ENCODE measurements at regions not wholly inside any gene's neighbourhood (a gene's known extent, or its start where the extent isn't known, plus 50 kb on each side); places are given as distances from the start of the nearest gene placed in this dataset.

DNA sequence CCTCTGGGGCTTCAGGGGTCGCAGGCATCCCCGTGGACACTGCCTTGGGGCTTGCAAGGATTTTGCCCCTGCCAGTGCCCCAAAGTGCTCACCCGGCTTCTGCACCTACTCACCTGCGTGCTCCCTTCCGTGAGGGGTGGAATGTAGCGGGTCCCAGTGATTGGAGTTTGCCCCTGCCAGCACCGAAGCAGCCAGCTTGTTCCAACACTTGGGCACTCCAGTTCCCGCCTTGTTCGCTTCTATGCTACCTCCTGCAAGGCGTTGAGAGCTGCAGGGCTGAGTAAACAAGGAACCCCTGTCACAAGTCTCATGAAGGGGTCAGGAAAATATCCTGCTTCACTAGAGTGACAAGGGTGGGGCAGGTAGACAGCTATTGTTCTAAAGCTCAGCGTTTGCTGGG lies 631.5 kb downstream of the EPHA4 start:
- Mint-ChIP-seq H3K27ac (no peak overlapping the region), H3K36me3 (ENCODE audit: insufficient read depth in 1 of 3, low read depth in 3 of 3) (peaks cover 0 to 7% (median 0%) of the 10 kb centered on the region in 3 experiments; a peak in 2 of 7 replicates), H3K4me3 (no peak overlapping the region), H3K4me1 (peaks cover 7 to 10% of the 10 kb centered on the region in 2 experiments), H3K9me3 (peaks cover 5 to 11% of the 10 kb centered on the region in 2 experiments; a peak in 4 of 5 replicates), H3K27me3 (ENCODE audit: low read depth) (peaks cover 3% of the 10 kb centered on the region; the same call in 1 of the 2 replicates)
- no peak overlapping the region for H3K4me2 ChIP-seq (ENCODE audit: insufficient read depth, insufficient read length, low read length)
- no peaks in the 10 kb centered on the region for H3K27me3 ChIP-seq (ENCODE audit: insufficient read depth, low read length)
- no peak overlapping the region for H4K8ac ChIP-seq (replicated peaks; ENCODE audit: insufficient read length, low read depth, low read length)
- no peak overlapping the region for H2BK20ac ChIP-seq (ENCODE audit: low read depth, low read length, poor library complexity, severe bottlenecking)
- no peak overlapping the region for H3K23ac ChIP-seq (ENCODE audit: insufficient read length, low read depth, low read length)
- no peak overlapping the region for H2BK5ac ChIP-seq (ENCODE audit: insufficient read length, low read length)
- no peak overlapping the region for H2AFZ ChIP-seq (ENCODE audit: low read length)
- peaks cover 4% of the 10 kb centered on the region; the same call in 1 of the 2 replicates for H3K4me1 ChIP-seq (ENCODE audit: insufficient read depth, low read length)
- H2BK120ac ChIP-seq (ENCODE audit: low read depth, low read length, poor library complexity, severe bottlenecking), result no peak overlapping the region
- no peak overlapping the region for H2BK12ac ChIP-seq (ENCODE audit: insufficient read length, low read depth, low read length)
- no peak overlapping the region for H2BK15ac ChIP-seq (ENCODE audit: low read depth, low read length)
- no peak overlapping the region for H3K18ac ChIP-seq (ENCODE audit: insufficient read length, low read depth, low read length)
- no peak overlapping the region for H3K56ac ChIP-seq (ENCODE audit: insufficient read length, low read depth, low read length)
- H3K9ac ChIP-seq (ENCODE audit: extremely low read depth, insufficient read length, low read length), result no peak overlapping the region
- no peak overlapping the region for H3K27ac ChIP-seq (ENCODE audit: insufficient read length, low read depth, low read length)
- no peaks in the 10 kb centered on the region for H3K79me2 ChIP-seq (ENCODE audit: insufficient read depth, low read length)
- H4K91ac ChIP-seq (ENCODE audit: insufficient read length, low read depth, low read length), result no peak overlapping the region
- TF ChIP-seq, protein P1, sequence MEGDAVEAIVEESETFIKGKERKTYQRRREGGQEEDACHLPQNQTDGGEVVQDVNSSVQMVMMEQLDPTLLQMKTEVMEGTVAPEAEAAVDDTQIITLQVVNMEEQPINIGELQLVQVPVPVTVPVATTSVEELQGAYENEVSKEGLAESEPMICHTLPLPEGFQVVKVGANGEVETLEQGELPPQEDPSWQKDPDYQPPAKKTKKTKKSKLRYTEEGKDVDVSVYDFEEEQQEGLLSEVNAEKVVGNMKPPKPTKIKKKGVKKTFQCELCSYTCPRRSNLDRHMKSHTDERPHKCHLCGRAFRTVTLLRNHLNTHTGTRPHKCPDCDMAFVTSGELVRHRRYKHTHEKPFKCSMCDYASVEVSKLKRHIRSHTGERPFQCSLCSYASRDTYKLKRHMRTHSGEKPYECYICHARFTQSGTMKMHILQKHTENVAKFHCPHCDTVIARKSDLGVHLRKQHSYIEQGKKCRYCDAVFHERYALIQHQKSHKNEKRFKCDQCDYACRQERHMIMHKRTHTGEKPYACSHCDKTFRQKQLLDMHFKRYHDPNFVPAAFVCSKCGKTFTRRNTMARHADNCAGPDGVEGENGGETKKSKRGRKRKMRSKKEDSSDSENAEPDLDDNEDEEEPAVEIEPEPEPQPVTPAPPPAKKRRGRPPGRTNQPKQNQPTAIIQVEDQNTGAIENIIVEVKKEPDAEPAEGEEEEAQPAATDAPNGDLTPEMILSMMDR (conservative IDR thresholded peaks at IDR 0.05), result no peak
- no peak overlapping the region for H3T11ph ChIP-seq (ENCODE audit: low read length)
- H3K14ac ChIP-seq (ENCODE audit: insufficient read depth, low read length), result no peak overlapping the region
- no peak for DNase-seq
- no CpG with 5 or more reads among the region's 11 CpGs for WGBS (ENCODE audit: extremely low coverage, insufficient read length, low lambda C conversion rate)
- no peaks in the 10 kb centered on the region for H3K79me1 ChIP-seq (ENCODE audit: insufficient read depth, low read depth, low read length, poor library complexity, severe bottlenecking)
- no peaks in the 10 kb centered on the region for H4K20me1 ChIP-seq (ENCODE audit: control insufficient read depth, insufficient read depth, insufficient read length)
- H3K4ac ChIP-seq (ENCODE audit: low read depth, low read length), result no peak overlapping the region
- H3K9me3 ChIP-seq (ENCODE audit: control insufficient read depth, low read depth, low read length), result no peaks in the 10 kb centered on the region
- no peak overlapping the region for H2AK5ac ChIP-seq (ENCODE audit: insufficient read length, low read length)
- no peaks in the 10 kb centered on the region for H3K23me2 ChIP-seq (ENCODE audit: insufficient read length, low read depth, low read length, poor library complexity, severe bottlenecking)
- no peak overlapping the region for H4K5ac ChIP-seq (ENCODE audit: insufficient read length, low read depth, low read length)
